ENCODE measurements at regions not wholly inside any gene's neighbourhood (a gene's known extent, or its start where the extent isn't known, plus 50 kb on each side); places are given as distances from the start of the nearest gene placed in this dataset.
"Not testable (repeated sequence)": the region's sequence is repeated elsewhere in the genome, so short reads cannot be mapped to it uniquely, and the experiment has no call there.

- no peaks in the 10 kb centered on the region for H3K36me3 ChIP-seq
- H3K9me3 ChIP-seq, result no peaks in the 10 kb centered on the region
- no peak for DNase-seq (ENCODE audit: extremely low spot score)
- no peak overlapping the region for H3K27ac ChIP-seq (replicated peaks in 1 of 4)
- H3K4me3 ChIP-seq, result no peak overlapping the region
- WGBS, result 64% methylated on average over 6 of the region's 6 CpGs
- TF ChIP-seq POLR2A (IDR thresholded peaks at IDR 0.05; ENCODE audit: low read depth) (no peak), CTCF (IDR thresholded peaks at IDR 0.05) (no peak), POLR2AphosphoS5 (IDR thresholded peaks at IDR 0.05) (no peak), EP300 (IDR thresholded peaks at IDR 0.05) (no peak)
- no peaks in the 10 kb centered on the region for H3K27me3 ChIP-seq
- peaks cover 0 to 12% (median 9%) of the 10 kb centered on the region in 4 donors for H3K4me1 ChIP-seq
- intact Hi-C loops (cut with DNase I), result loop anchor here (10.0 kb wide), 1 partner anchor 757 kb away; no protein-coding TSS in a partner anchor
Measured at GRCh38 chr15:26261966-26262365, 398.8 kb upstream of the ATP10A start.

- H3K9me3 ChIP-seq, result no peaks in the 10 kb centered on the region
- WGBS, result 43% methylated on average over 5 of the region's 5 CpGs
- no peak for TF ChIP-seq CTCF (IDR thresholded peaks at IDR 0.05)
- no peak for TF ChIP-seq EP300 (IDR thresholded peaks at IDR 0.05)
- TF ChIP-seq POLR2AphosphoS5 (IDR thresholded peaks at IDR 0.05), result peak; percentile 28 to 29
- TF ChIP-seq POLR2A (IDR thresholded peaks at IDR 0.05; ENCODE audit: low read depth), result no peak
- H3K4me1 ChIP-seq, result peaks cover 0 to 12% (median 9%) of the 10 kb centered on the region in 4 donors
- no peaks in the 10 kb centered on the region for H3K36me3 ChIP-seq
- H3K4me3 ChIP-seq, result no peak overlapping the region
- intact Hi-C loops (cut with DNase I), result loop anchor here (10.0 kb wide), 1 partner anchor 757 kb away; no protein-coding TSS in a partner anchor
- H3K27me3 ChIP-seq, result no peaks in the 10 kb centered on the region
- no peak for DNase-seq (ENCODE audit: extremely low spot score)
- H3K27ac ChIP-seq (replicated peaks in 1 of 4), result no peak overlapping the region
Measured at GRCh38 chr15:26261413-26261812, 398.3 kb upstream of the ATP10A start.

DNA sequence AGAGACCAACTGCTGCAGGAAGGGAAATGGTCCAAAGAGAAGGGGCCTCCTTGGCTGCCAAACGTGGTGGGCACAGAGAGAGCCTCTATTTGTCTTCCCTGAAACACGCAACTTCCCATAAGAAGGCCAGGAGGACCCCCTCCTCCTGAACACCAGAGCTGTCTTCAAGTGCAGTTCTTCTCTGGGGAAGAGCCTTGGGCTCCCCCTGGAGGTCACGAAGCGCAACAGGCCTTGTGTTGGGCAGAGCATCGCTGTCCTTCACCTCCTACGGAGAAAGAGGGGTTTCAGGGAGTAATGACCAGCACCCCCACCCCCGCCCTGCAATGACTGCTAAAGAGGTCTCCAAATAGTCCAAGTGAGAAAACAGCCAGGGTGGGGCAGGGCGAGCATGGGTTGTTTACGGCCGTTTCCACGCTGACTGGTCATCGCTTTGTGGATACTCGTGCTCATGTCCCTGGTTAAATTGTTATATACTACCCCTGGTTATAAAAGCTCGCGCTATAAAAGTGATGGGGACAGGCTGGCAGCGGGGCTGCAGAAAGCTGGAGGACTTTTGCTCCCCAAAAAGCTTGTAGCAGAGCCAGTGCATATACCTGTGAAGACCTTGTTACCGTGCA lies 397.5 kb upstream of the ATP10A start:
- no peak for DNase-seq (ENCODE audit: extremely low spot score)
- TF ChIP-seq POLR2A (IDR thresholded peaks at IDR 0.05; ENCODE audit: low read depth) (no peak), CTCF (IDR thresholded peaks at IDR 0.05) (peak; percentile 45 to 69 (median 45))
- Histone ChIP-seq H3K27me3 (no peaks in the 10 kb centered on the region), H3K27ac (replicated peaks in 1 of 4) (no peak overlapping the region), H3K9me3 (no peaks in the 10 kb centered on the region), H3K4me3 (no peak overlapping the region), H3K4me1 (peaks cover 0 to 12% (median 9%) of the 10 kb centered on the region in 4 donors), H3K36me3 (no peaks in the 10 kb centered on the region)
- 90% methylated on average over 2 of the region's 17 CpGs for WGBS
- intact Hi-C loops (cut with DNase I), result loop anchor here (10.0 kb wide), 1 partner anchor 756 kb away; no protein-coding TSS in a partner anchor

- no peaks in the 10 kb centered on the region for H3K9me3 ChIP-seq
- no peak for TF ChIP-seq EP300 (IDR thresholded peaks at IDR 0.05)
- no peak for TF ChIP-seq POLR2AphosphoS5 (IDR thresholded peaks at IDR 0.05)
- no peak for TF ChIP-seq POLR2A (IDR thresholded peaks at IDR 0.05; ENCODE audit: low read depth)
- no peak for TF ChIP-seq CTCF (IDR thresholded peaks at IDR 0.05)
- H3K36me3 ChIP-seq, result no peaks in the 10 kb centered on the region
- DNase-seq (ENCODE audit: extremely low spot score), result no peak
- no peak overlapping the region for H3K4me3 ChIP-seq
- intact Hi-C loops (cut with DNase I), result no loop called here
- H3K27ac ChIP-seq (replicated peaks in 1 of 4), result no peak overlapping the region
- peaks cover 0 to 12% (median 9%) of the 10 kb centered on the region in 4 donors for H3K4me1 ChIP-seq
- 89% methylated on average over 2 of the region's 2 CpGs for WGBS
- H3K27me3 ChIP-seq, result no peaks in the 10 kb centered on the region
Measured at GRCh38 chr15:26259581-26259980, 396.5 kb upstream of the ATP10A start.

DNA sequence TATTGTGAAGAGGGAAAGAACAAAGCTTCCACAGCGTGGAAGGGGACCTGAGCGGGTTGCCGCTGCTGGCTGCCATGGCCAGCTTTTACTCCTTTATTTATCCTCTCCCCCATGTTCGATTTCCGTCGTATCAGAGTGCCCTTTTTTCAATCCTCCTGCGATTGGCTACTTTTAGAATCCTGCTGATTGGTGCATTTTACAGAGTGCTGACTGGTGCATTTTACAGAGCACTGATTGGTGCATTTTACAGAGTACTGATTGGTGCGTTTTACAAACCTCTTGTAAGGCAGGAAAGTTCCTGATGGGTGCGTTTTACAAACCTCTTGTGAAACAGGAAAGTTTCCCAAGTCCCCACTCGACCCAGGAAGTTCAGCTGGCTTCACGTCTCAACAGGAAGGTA lies 381.7 kb upstream of the ATP10A start:
- DNase-seq (ENCODE audit: extremely low spot score); intact Hi-C loops (cut with DNase I); H3K9me3 ChIP-seq; H3K4me3 ChIP-seq; H3K36me3 ChIP-seq; H3K27ac ChIP-seq (replicated peaks in 1 of 4); H3K4me1 ChIP-seq; H3K27me3 ChIP-seq: not testable (repeated sequence)
- 85% methylated on average over 11 of the region's 11 CpGs for WGBS
